ENCODE measurements at regions not wholly inside any gene's neighbourhood (a gene's known extent, or its start where the extent isn't known, plus 50 kb on each side); places are given as distances from the start of the nearest gene placed in this dataset.

DNA sequence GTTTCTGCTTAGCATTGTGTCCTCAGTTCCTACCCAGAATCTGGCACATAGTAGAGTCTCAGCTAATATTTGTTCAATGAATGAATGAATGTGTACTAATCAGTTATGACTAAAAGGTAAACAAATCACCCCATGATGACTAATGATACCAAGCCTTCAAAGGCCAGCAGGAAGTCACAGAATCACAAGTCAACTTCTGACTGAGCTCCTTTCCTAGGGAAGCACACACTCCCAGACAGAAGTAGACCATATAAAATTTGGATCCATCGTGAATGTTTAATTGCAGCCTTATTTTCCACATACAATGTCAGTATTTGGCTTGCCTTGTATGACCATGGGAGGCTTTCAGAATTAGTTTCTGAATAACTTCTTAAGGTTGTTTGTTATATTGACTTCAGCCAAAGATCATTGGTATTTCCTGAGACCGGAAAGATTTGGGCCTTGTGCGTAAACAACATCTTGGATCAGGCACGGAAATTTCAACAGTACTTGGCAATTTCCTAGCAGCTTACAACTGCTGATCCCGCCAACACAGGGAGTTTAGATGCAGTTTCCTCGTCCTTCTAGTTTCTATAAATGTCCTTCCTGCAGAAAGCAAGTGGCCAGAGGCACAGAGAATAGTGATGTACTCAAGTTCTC is 185.9 kb upstream of the ATP1B1 start (continued):
- no peak for TF ChIP-seq ZNF302 (CRISPR knock-in tag; IDR thresholded peaks at IDR 0.05)

DNA sequence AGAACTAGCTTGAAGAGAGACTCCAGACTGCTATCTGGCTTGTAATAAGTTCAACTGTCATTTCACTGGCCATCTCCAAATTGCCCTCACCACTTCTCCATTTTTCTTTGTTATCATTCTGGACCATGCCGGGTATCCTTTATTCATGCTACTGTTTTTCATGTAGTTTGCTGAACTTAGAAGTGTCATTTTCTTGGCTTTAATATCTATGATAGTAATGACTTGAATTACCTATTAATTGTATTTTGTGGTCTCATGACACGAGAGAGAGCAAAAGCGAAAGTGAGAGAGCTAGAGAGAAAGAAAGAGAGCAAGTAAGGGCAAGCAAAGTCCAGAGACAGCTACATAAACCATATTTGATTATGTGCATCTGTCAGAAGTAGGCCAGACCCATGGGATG is 184.9 kb upstream of the ATP1B1 start:
- H3K4me2 ChIP-seq, result peak overlapping the region; percentile 67
- H3K4me3 ChIP-seq, result no peak overlapping the region
- no peaks in the 10 kb centered on the region for H3K9me3 ChIP-seq
- no peak for TF ChIP-seq HOXB13 (CRISPR knock-in tag; IDR thresholded peaks at IDR 0.05; ENCODE audit: low read depth)
- no peak for TF ChIP-seq MAZ (IDR thresholded peaks at IDR 0.05; ENCODE audit: borderline replicate concordance, low read depth, low read length)
- no peak for TF ChIP-seq EP300 (IDR thresholded peaks at IDR 0.05)
- no peak for TF ChIP-seq FOSL2 (IDR thresholded peaks at IDR 0.05)
- no peak for TF ChIP-seq FOSL2 (CRISPR knock-in tag; IDR thresholded peaks at IDR 0.05)
- no peak for TF ChIP-seq BHLHE40 (IDR thresholded peaks at IDR 0.05; ENCODE audit: low read depth, low read length)
- TF ChIP-seq, protein P1, sequence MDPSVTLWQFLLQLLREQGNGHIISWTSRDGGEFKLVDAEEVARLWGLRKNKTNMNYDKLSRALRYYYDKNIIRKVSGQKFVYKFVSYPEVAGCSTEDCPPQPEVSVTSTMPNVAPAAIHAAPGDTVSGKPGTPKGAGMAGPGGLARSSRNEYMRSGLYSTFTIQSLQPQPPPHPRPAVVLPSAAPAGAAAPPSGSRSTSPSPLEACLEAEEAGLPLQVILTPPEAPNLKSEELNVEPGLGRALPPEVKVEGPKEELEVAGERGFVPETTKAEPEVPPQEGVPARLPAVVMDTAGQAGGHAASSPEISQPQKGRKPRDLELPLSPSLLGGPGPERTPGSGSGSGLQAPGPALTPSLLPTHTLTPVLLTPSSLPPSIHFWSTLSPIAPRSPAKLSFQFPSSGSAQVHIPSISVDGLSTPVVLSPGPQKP (IDR thresholded peaks at IDR 0.05; ENCODE audit: low read depth, low read length), result no peak
- no peak for TF ChIP-seq ZFP36 (IDR thresholded peaks at IDR 0.05; ENCODE audit: borderline replicate concordance, partially characterized antibody)
- no peak for TF ChIP-seq HOXB5 (CRISPR knock-in tag; IDR thresholded peaks at IDR 0.05)
- TF ChIP-seq CEBPB (IDR thresholded peaks at IDR 0.05), result no peak
- no peak for TF ChIP-seq EHMT2 (IDR thresholded peaks at IDR 0.05; ENCODE audit: low read depth)
- no peak for TF ChIP-seq KDM1A (IDR thresholded peaks at IDR 0.05; ENCODE audit: low read depth)
- ATAC-seq, result no peak
- H3K27ac ChIP-seq, result peak overlapping the region; percentile 66 to 74
- CTCF ChIA-PET, result no interaction called here
- POLR2A ChIA-PET, result no interaction called here
- DNase-seq (ENCODE audit: low read depth in 1 of 2, low spot score in 1 of 2), result no peak
- peaks cover 47% of the 10 kb centered on the region for H3K4me1 ChIP-seq
- FAIRE-seq, result no peak
- WGBS (ENCODE audit: missing lambda C conversion rate), result 94% methylated on average over 3 of the region's 3 CpGs

DNA sequence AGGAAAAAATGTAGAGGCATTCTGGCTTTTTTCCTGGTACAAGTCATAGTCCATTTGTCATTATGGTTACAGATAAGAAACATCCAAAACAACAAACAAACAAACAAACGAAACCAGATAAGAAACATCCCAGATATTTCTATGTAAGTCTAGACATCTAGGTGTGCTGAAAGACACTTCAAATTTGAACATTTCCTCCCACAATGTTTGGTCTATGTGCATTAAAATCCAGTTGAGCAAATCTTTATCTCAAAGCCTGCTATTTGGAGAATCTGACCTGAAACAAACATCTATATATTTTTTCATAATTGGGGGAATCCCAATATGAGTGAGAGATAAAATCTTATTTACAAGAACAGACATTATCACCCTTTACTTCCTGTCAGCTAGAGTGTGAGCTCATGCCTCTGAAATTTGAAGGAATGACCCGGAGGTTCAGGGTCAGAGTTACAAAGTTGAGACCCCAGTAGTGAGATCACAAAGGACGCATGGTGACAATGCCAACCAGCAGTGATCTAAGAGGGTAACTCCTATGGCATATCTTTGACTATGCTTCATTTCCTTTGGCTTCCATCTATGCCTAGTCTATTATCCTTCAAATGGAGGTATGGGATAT is 182.9 kb upstream of the ATP1B1 start:
- Histone ChIP-seq H3K4me1 (peaks cover 47% of the 10 kb centered on the region), H3K27ac (no peak overlapping the region), H3K4me3 (no peak overlapping the region), H3K4me2 (peak overlapping the region; percentile 16; the same call in 1 of the 3 replicates), H3K9me3 (no peaks in the 10 kb centered on the region)
- ChIA-PET POLR2A (interaction anchor here (0.5 kb wide), 1 partner anchor 751 kb away, joined by 5 read pairs; no protein-coding TSS in a partner anchor), CTCF (no interaction called here)
- no peak for FAIRE-seq
- 21% methylated on average over 3 of the region's 3 CpGs for WGBS (ENCODE audit: missing lambda C conversion rate)
- ATAC-seq, result peak in 1 of 2 experiments; percentile 47; a peak in 2 of 6 replicates
- TF ChIP-seq, protein P2, sequence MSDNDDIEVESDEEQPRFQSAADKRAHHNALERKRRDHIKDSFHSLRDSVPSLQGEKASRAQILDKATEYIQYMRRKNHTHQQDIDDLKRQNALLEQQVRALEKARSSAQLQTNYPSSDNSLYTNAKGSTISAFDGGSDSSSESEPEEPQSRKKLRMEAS (IDR thresholded peaks at IDR 0.05), result peak; percentile 21; the same call in 1 of the 2 replicates
- TF ChIP-seq GATA3 (IDR thresholded peaks at IDR 0.05; ENCODE audit: borderline replicate concordance) (peak; percentile 83), SREBF2 (IDR thresholded peaks at IDR 0.05) (no peak)
- peak in 1 of 2 experiments; percentile 33 for DNase-seq (ENCODE audit: low read depth in 1 of 2, low spot score in 1 of 2)

DNA sequence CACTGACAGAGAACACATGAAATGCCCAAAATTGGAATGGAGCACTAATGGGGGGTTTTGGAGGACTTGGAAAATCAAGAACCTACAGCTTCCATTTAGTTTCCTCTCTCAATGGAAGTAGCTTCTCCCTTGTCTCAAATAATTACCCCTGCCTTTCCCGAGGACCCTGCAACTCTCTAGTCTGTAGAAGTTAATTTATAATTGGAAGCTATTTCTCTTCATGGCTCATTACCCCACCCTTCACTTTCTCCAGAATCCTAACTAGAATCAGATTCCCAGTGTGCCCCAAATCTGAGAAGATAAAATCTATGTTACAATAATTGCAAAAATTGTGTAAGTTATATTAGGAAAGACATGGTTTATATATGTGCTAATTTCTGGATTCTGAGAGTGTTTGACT is 181.5 kb upstream of the ATP1B1 start:
- Histone ChIP-seq H3K9me3 (no peaks in the 10 kb centered on the region), H3K4me1 (peaks cover 33% of the 10 kb centered on the region), H3K4me2 (no peak overlapping the region), H3K27ac (no peak overlapping the region), H3K4me3 (no peak overlapping the region)
- DNase-seq (ENCODE audit: low read depth in 1 of 2, low spot score in 1 of 2) (no peak), FAIRE-seq (no peak), ATAC-seq (no peak)
- TF ChIP-seq TP53 (CRISPR knock-in tag; IDR thresholded peaks at IDR 0.05), result no peak
- no peak for TF ChIP-seq HDAC2 (IDR thresholded peaks at IDR 0.05)
- no peak for TF ChIP-seq NFE2L2 (conservative IDR thresholded peaks at IDR 0.05; ENCODE audit: low read length)
- no peak for TF ChIP-seq SREBF2 (IDR thresholded peaks at IDR 0.05)
- no peak for TF ChIP-seq GATA3 (IDR thresholded peaks at IDR 0.05; ENCODE audit: borderline replicate concordance)
- TF ChIP-seq BHLHE40 (IDR thresholded peaks at IDR 0.05; ENCODE audit: low read depth, low read length), result no peak
- no peak for TF ChIP-seq KDM5A (IDR thresholded peaks at IDR 0.05)
- TF ChIP-seq CBX2 (IDR thresholded peaks at IDR 0.05; ENCODE audit: borderline replicate concordance, low read depth), result no peak
- no peak for TF ChIP-seq HOXB5 (CRISPR knock-in tag; IDR thresholded peaks at IDR 0.05)
- no peak for TF ChIP-seq MAZ (IDR thresholded peaks at IDR 0.05; ENCODE audit: borderline replicate concordance, low read depth, low read length)
- TF ChIP-seq HEYL (CRISPR knock-in tag; IDR thresholded peaks at IDR 0.05), result no peak
- no peak for TF ChIP-seq RAD21 (conservative IDR thresholded peaks at IDR 0.05 in 1 of 2, IDR thresholded peaks at IDR 0.05 in 1 of 2)
- WGBS (ENCODE audit: missing lambda C conversion rate), result 82% methylated on average over 1 of the region's 1 CpG
- POLR2A ChIA-PET, result no interaction called here
- CTCF ChIA-PET, result interaction anchor here (1.3 kb wide), 1 partner anchor 11 kb away, joined by 3 read pairs; no protein-coding TSS in a partner anchor
